Hepatocyte (in vitro differentiated cells): ENCODE measurements at regions not wholly inside any gene's neighbourhood (a gene's known extent, or its start where the extent isn't known, plus 50 kb on each side); places are given as distances from the start of the nearest gene placed in this dataset.

Experiments
- DNase-seq: peaks from one replicate; pipeline ENCODE4 v3.0.0-alpha.2; 2016; ENCODE audit warnings: low spot score
- H2AFZ ChIP-seq: fragments of 200-600 bp; sonication (generic); 2 replicates; pipeline ENCODE4 v1.6.0; 2016; ENCODE audit warnings: antibody characterized with exemption, mild to moderate bottlenecking
- H3K27ac ChIP-seq: fragments of 200-600 bp; sonication (generic); 2 replicates; pipeline ENCODE4 v1.5.1; 2016; ENCODE audit warnings: mild to moderate bottlenecking
- H3K27me3 ChIP-seq: fragments of 200-600 bp; sonication (generic); 2 replicates; pipeline ENCODE4 v1.6.1; 2016
- H3K36me3 ChIP-seq: fragments of 200-600 bp; sonication (generic); replicated peaks from 2 replicates; pipeline ENCODE4 v1.5.1; 2016; ENCODE audit warnings: low read depth; ENCODE audit not compliant: insufficient read depth
- H3K4me1 ChIP-seq: fragments of 200-600 bp; sonication (generic); 2 replicates; pipeline ENCODE4 v1.5.1; 2016; ENCODE audit warnings: mild to moderate bottlenecking, moderate library complexity; ENCODE audit not compliant: insufficient read depth
- H3K4me2 ChIP-seq: fragments of 200-600 bp; sonication (generic); 2 replicates; pipeline ENCODE4 v1.6.0; 2016
- H3K4me3 ChIP-seq: fragments of 200-600 bp; sonication (generic); 2 replicates; pipeline ENCODE4 v1.5.1; 2016; ENCODE audit warnings: mild to moderate bottlenecking
- H3K79me2 ChIP-seq: fragments of 200-600 bp; sonication (generic); 2 replicates; pipeline ENCODE4 v1.6.0; 2017; ENCODE audit warnings: mild to moderate bottlenecking
- H3K9me2 ChIP-seq: fragments of 200-600 bp; sonication (generic); replicated peaks from 2 replicates; pipeline ENCODE4 v1.6.0; 2017; ENCODE audit warnings: mild to moderate bottlenecking; ENCODE audit not compliant: insufficient read depth
- H3K9me3 ChIP-seq: fragments of 200-600 bp; sonication (generic); 2 replicates; pipeline ENCODE4 v1.5.1; 2016; ENCODE audit warnings: low read depth, mild to moderate bottlenecking
- H4K20me1 ChIP-seq: fragments of 200-600 bp; sonication (generic); 2 replicates; pipeline ENCODE4 v1.6.0; 2016; ENCODE audit warnings: mild to moderate bottlenecking; ENCODE audit not compliant: insufficient read depth, poor library complexity, severe bottlenecking
- EZH2 ChIP-seq: fragments of 200-600 bp; sonication (generic); IDR thresholded peaks from 2 replicates; pipeline ENCODE4 v1.6.1; 2016; ENCODE audit warnings: antibody characterized with exemption, mild to moderate bottlenecking, borderline replicate concordance
- EZH2phosphoT487 ChIP-seq: fragments of 200-600 bp; sonication (generic); IDR thresholded peaks from one replicate; pipeline ENCODE4 v1.6.1; 2018; ENCODE audit warnings: antibody characterized with exemption, mild to moderate bottlenecking, low read depth, moderate library complexity; ENCODE audit not compliant: unreplicated experiment, severe bottlenecking
- WGBS: methylation state at CpG from one replicate; pipeline ENCODE4 v1.1.6; 2016; ENCODE audit warnings: low lambda C conversion rate; ENCODE audit errors: missing lambda C conversion rate; 5-methylcytosine and 5-hydroxymethylcytosine counted together
- TF ChIP-seq, protein P1 (sequence below): fragments of 200-600 bp; sonication (generic); IDR thresholded peaks from 2 replicates; pipeline ENCODE4 v1.5.1; 2016; ENCODE audit warnings: antibody characterized with exemption, mild to moderate bottlenecking; ENCODE audit not compliant: poor library complexity

DNA sequence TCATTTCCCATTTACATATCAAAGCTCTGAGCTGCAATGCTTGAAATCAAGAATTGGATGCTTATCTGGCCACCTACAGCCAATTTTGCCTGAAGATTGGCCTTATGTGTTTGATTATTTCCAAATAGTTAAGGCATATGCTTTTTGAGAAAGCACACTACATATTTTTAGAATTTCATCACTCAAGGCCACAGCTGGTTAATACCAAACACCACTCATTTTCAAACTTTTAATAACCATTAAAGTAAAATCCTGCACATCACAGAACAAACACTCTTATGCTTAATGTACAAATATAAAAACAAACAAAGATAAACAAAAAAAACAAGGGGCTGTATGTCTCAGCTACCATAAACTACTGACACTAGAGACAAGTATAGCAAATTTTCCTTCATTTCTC, 96.9 kb upstream of the HMGCLL1 start:
- H3K79me2 ChIP-seq, result no peaks in the 10 kb centered on the region
- H3K27me3 ChIP-seq, result no peaks in the 10 kb centered on the region
- TF ChIP-seq, protein P1, sequence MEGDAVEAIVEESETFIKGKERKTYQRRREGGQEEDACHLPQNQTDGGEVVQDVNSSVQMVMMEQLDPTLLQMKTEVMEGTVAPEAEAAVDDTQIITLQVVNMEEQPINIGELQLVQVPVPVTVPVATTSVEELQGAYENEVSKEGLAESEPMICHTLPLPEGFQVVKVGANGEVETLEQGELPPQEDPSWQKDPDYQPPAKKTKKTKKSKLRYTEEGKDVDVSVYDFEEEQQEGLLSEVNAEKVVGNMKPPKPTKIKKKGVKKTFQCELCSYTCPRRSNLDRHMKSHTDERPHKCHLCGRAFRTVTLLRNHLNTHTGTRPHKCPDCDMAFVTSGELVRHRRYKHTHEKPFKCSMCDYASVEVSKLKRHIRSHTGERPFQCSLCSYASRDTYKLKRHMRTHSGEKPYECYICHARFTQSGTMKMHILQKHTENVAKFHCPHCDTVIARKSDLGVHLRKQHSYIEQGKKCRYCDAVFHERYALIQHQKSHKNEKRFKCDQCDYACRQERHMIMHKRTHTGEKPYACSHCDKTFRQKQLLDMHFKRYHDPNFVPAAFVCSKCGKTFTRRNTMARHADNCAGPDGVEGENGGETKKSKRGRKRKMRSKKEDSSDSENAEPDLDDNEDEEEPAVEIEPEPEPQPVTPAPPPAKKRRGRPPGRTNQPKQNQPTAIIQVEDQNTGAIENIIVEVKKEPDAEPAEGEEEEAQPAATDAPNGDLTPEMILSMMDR, result no peak
- no peak for TF ChIP-seq EZH2phosphoT487
- TF ChIP-seq EZH2, result no peak
- no peaks in the 10 kb centered on the region for H3K9me3 ChIP-seq
- H4K20me1 ChIP-seq, result no peaks in the 10 kb centered on the region
- H2AFZ ChIP-seq, result no peak overlapping the region
- peaks cover 4% of the 10 kb centered on the region for H3K4me1 ChIP-seq
- no peaks in the 10 kb centered on the region for H3K9me2 ChIP-seq
- no peaks in the 10 kb centered on the region for H3K36me3 ChIP-seq
- no peak overlapping the region for H3K27ac ChIP-seq
- DNase-seq, result no peak
- H3K4me2 ChIP-seq, result no peak overlapping the region
- no peak overlapping the region for H3K4me3 ChIP-seq

DNA sequence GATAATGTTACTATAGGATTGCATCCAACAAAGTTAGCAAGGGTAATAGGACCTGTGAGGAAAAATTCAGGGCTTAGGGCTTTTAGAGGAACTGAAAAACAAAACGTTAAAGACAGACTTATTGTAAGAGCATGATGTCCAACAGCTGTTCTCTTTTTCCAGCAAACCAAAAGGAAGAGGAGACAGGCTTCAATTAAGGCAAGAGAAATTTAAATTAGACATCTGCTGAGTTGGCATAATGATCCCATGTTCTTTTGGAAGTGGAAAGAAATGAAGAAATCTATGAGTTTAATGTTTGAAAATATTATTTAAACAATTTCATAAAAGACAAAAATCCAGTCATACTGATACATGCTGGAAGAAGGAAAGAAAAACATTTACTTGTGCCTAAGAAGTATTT, 95.7 kb upstream of the HMGCLL1 start:
- Histone ChIP-seq H4K20me1 (no peaks in the 10 kb centered on the region), H3K36me3 (no peaks in the 10 kb centered on the region), H3K4me1 (peaks cover 4% of the 10 kb centered on the region), H3K27me3 (no peaks in the 10 kb centered on the region), H3K9me3 (no peaks in the 10 kb centered on the region), H3K79me2 (no peaks in the 10 kb centered on the region), H3K9me2 (no peaks in the 10 kb centered on the region), H2AFZ (no peak overlapping the region), H3K4me3 (no peak overlapping the region), H3K27ac (no peak overlapping the region), H3K4me2 (no peak overlapping the region)
- 35% methylated on average over 1 of the region's 1 CpG for WGBS
- TF ChIP-seq EZH2 (no peak), EZH2phosphoT487 (no peak)
- TF ChIP-seq, protein P1, result no peak
- DNase-seq, result no peak

DNA sequence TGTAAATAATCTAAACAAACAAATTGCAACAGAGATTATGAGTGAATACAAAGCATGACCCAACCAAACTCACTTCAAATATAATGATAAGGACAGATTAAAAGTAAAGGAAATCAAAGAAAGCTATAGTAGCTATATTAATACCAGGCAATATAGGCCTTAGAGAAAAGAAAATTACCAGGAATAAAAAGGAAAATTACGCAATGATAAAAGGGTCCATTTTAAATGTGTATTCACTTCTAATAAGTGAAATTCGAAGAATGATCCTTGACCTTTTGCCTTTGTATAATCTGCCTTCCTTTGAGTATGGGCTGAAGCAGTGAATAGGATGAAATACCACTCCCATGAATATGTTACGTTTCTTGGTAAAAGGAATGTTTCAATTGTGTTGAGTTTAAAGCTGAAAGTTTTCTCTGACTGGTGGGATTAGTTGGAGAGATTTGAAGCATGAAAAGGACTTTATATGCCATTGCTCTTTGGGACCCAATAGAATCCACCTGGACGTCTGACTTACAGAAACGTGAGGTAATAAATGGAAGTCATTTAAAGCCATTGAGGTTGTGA, 91.9 kb upstream of the HMGCLL1 start:
- Histone ChIP-seq H3K79me2 (no peaks in the 10 kb centered on the region), H3K4me3 (no peak overlapping the region), H3K4me1 (peaks cover 31% of the 10 kb centered on the region), H3K9me3 (no peaks in the 10 kb centered on the region), H4K20me1 (no peaks in the 10 kb centered on the region), H2AFZ (no peak overlapping the region), H3K9me2 (no peaks in the 10 kb centered on the region), H3K4me2 (no peak overlapping the region), H3K27me3 (no peaks in the 10 kb centered on the region), H3K36me3 (no peaks in the 10 kb centered on the region), H3K27ac (no peak overlapping the region)
- no peak for TF ChIP-seq EZH2phosphoT487
- TF ChIP-seq EZH2, result no peak
- TF ChIP-seq, protein P1, result no peak
- 78% methylated on average over 5 of the region's 5 CpGs for WGBS
- DNase-seq, result no peak

DNA sequence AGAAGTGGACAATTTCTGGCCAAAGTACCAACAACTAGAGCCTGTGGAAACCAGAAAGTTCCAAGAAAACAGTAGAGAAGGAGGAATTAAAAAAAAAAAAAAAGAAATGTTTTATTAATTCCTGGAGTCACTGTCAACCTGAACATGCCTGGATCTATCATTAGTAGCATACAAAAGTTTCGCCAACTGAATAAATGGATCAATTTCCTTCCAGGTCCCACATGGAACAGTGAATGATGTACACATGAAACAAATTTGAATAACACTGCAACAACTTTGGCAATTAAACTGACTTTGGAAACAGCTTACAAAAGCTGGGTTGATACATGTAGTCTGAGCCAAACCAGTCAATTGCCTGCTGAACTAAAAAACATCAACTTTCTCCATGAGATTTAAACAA, 90.0 kb upstream of the HMGCLL1 start:
- Histone ChIP-seq H3K27me3 (no peaks in the 10 kb centered on the region), H2AFZ (peak overlapping the region; percentile 12)

More for the DNA sequence above, 90.0 kb upstream of the HMGCLL1 start:
- Histone ChIP-seq H3K4me1 (peaks cover 38% of the 10 kb centered on the region), H3K9me2 (no peaks in the 10 kb centered on the region), H3K4me2 (peak overlapping the region; percentile 35), H3K79me2 (no peaks in the 10 kb centered on the region), H3K36me3 (no peaks in the 10 kb centered on the region), H3K27ac (peak overlapping the region; percentile 68), H4K20me1 (no peaks in the 10 kb centered on the region), H3K4me3 (no peak overlapping the region), H3K9me3 (no peaks in the 10 kb centered on the region)
- TF ChIP-seq EZH2 (no peak), EZH2phosphoT487 (no peak)
- TF ChIP-seq, protein P1, result no peak
- DNase-seq, result no peak
- WGBS, result 100% methylated on average over 1 of the region's 1 CpG
